IMR-90 (cell line): ENCODE measurements at regions not wholly inside any gene's neighbourhood (a gene's known extent, or its start where the extent isn't known, plus 50 kb on each side); places are given as distances from the start of the nearest gene placed in this dataset.

Experiments
- ATAC-seq: fragments of 200-7000 bp; cut with Tn5 transposase; 2 replicates; pipeline ENCODE4 v1.9.1; 2020; ENCODE audit warnings: low read depth, mild to moderate bottlenecking, moderate library complexity
- BruUV-seq: library from RNA; stranded (reverse); fragments of 400-500 nt; replicated peaks from 2 replicates; lab custom pipeline; 2021; lab: Mats Ljungman, UMichigan
- CTCF ChIA-PET: fragments of 300-600 bp; formaldehyde crosslinking; extraction: SDS; loops from one replicate; lab custom pipeline; 2021; ENCODE audit warnings: antibody characterized with exemption; lab: Yijun Ruan, JAX
- POLR2A ChIA-PET: fragments of 300-600 bp; sonication (Branson Sonifier 250); formaldehyde crosslinking; loops from one replicate; lab custom pipeline; 2022; ENCODE audit warnings: antibody characterized with exemption; ENCODE audit not compliant: unreplicated experiment; lab: Charles Lee
- DNase-seq: peaks from one replicate; pipeline ENCODE4 v3.0.0; 2013
- H2AFZ ChIP-seq: replicated peaks from 2 replicates; pipeline ENCODE3; 2013; ENCODE audit warnings: low read length, mild to moderate bottlenecking; ENCODE audit not compliant: poor library complexity
- H2AK5ac ChIP-seq: 2 replicates; pipeline ENCODE4 v1.6.1; 2013; ENCODE audit warnings: low read depth, low read length, inconsistent platforms
- H2AK9ac ChIP-seq: replicated peaks from 2 replicates; pipeline ENCODE3; 2013; ENCODE audit warnings: mild to moderate bottlenecking, low read depth, low read length, moderate library complexity; ENCODE audit not compliant: poor library complexity
- H2BK120ac ChIP-seq: 2 replicates; pipeline ENCODE4 v1.6.1; 2013; ENCODE audit warnings: low read depth, low read length, inconsistent platforms
- H2BK15ac ChIP-seq: 3 replicates; pipeline ENCODE4 v1.6.1; 2013; ENCODE audit warnings: low read depth, low read length, inconsistent platforms
- H2BK20ac ChIP-seq: 2 replicates; pipeline ENCODE4 v1.6.1; 2013; ENCODE audit warnings: low read depth, mild to moderate bottlenecking, inconsistent platforms, low read length, moderate library complexity
- H2BK5ac ChIP-seq: 2 replicates; pipeline ENCODE4 v1.6.1; 2013; ENCODE audit warnings: mild to moderate bottlenecking, low read depth, low read length, inconsistent platforms; ENCODE audit not compliant: poor library complexity, severe bottlenecking
- H3K14ac ChIP-seq: replicated peaks from 2 replicates; pipeline ENCODE4 v1.6.1; 2013; ENCODE audit warnings: low read depth, low read length, inconsistent platforms
- H3K18ac ChIP-seq: 2 replicates; pipeline ENCODE4 v1.6.1; 2013; ENCODE audit warnings: low read depth, low read length, control low read depth
- H3K23ac ChIP-seq: 2 replicates; pipeline ENCODE4 v1.6.1; 2013; ENCODE audit warnings: low read depth, low read length, inconsistent platforms
- H3K27ac ChIP-seq: 2 replicates; pipeline ENCODE4 v1.5.1; 2013; ENCODE audit warnings: mild to moderate bottlenecking, control low read depth, low read length; ENCODE audit not compliant: insufficient read depth
- H3K27me3 ChIP-seq: 2 replicates; pipeline ENCODE4 v1.6.1; 2013; ENCODE audit warnings: low read length; ENCODE audit not compliant: control insufficient read depth, insufficient read depth
- H3K36me3 ChIP-seq: 2 replicates; pipeline ENCODE4 v1.6.1; 2013; ENCODE audit warnings: low read length, mixed read lengths; ENCODE audit not compliant: control insufficient read depth, insufficient read depth
- H3K4ac ChIP-seq: 2 replicates; pipeline ENCODE4 v1.6.1; 2013; ENCODE audit warnings: low read depth, low read length, inconsistent platforms
- H3K4me1 ChIP-seq: 2 replicates; pipeline ENCODE4 v1.6.1; 2013; ENCODE audit warnings: low read length, mixed read lengths; ENCODE audit not compliant: control insufficient read depth, insufficient read depth
- H3K4me2 ChIP-seq: 2 replicates; pipeline ENCODE4 v1.6.1; 2013; ENCODE audit warnings: low read depth, mild to moderate bottlenecking, control low read depth, low read length, moderate library complexity
- H3K4me3 ChIP-seq: 2 replicates; pipeline ENCODE4 v1.5.1; 2013; ENCODE audit warnings: low read depth, mild to moderate bottlenecking, control low read depth, low read length, moderate library complexity; ENCODE audit not compliant: insufficient read depth
- H3K56ac ChIP-seq: 2 replicates; pipeline ENCODE4 v1.6.1; 2013; ENCODE audit warnings: low read length, inconsistent platforms; ENCODE audit not compliant: insufficient read depth; ENCODE audit errors: extremely low read depth
- H3K79me1 ChIP-seq, 2 experiments: 2 replicates each; pipeline ENCODE4 v1.6.1; 2013; ENCODE audit warnings: low read length in 2 of 2, inconsistent platforms in 1 of 2, low read depth in 1 of 2
- H3K9ac ChIP-seq: 2 replicates; pipeline ENCODE4 v1.6.1; 2013; ENCODE audit warnings: low read depth, low read length, control low read depth
- H3K9me1 ChIP-seq: 2 replicates; pipeline ENCODE4 v1.6.1; 2013; ENCODE audit warnings: low read length, inconsistent platforms; ENCODE audit not compliant: insufficient read depth
- H3K9me3 ChIP-seq: 2 replicates; pipeline ENCODE4 v1.6.1; 2013; ENCODE audit warnings: low read length; ENCODE audit not compliant: control insufficient read depth, insufficient read depth
- H4K20me1 ChIP-seq: 2 replicates; pipeline ENCODE4 v1.6.1; 2013; ENCODE audit warnings: low read length, inconsistent platforms; ENCODE audit not compliant: insufficient read depth
- H4K5ac ChIP-seq: 2 replicates; pipeline ENCODE4 v1.6.1; 2013; ENCODE audit warnings: mild to moderate bottlenecking, low read depth, low read length, control low read depth
- H4K8ac ChIP-seq, 2 experiments: 2 replicates each; pipeline ENCODE4 v1.6.1; 2013; ENCODE audit warnings: low read depth in 2 of 2, low read length in 2 of 2, control low read depth in 1 of 2, inconsistent platforms in 1 of 2
- H4K91ac ChIP-seq: 2 replicates; pipeline ENCODE4 v1.6.1; 2013; ENCODE audit warnings: low read depth, low read length, inconsistent platforms; ENCODE audit not compliant: insufficient read depth
- BHLHE40 ChIP-seq: fragments of 150-350 bp; IDR thresholded peaks from 2 replicates; pipeline ENCODE4 v1.6.1; 2016; ENCODE audit warnings: mild to moderate bottlenecking, low read depth, low read length
- CEBPB ChIP-seq: IDR thresholded peaks from 2 replicates; pipeline ENCODE4 v1.6.1; 2012; ENCODE audit warnings: low read depth, low read length, improper control_type of control experiment
- CHD1 ChIP-seq: IDR thresholded peaks from 2 replicates; pipeline ENCODE4 v1.6.1; 2012; ENCODE audit warnings: low read depth, low read length, improper control_type of control experiment
- FOS ChIP-seq: fragments of 150-350 bp; IDR thresholded peaks from 2 replicates; pipeline ENCODE4 v1.6.1; 2016; ENCODE audit warnings: low read depth, low read length
- MAFK ChIP-seq: IDR thresholded peaks from 2 replicates; pipeline ENCODE4 v1.6.1; 2012; ENCODE audit warnings: low read depth, low read length, improper control_type of control experiment
- MAZ ChIP-seq: IDR thresholded peaks from 2 replicates; pipeline ENCODE4 v1.6.1; 2012; ENCODE audit warnings: low read depth, mild to moderate bottlenecking, low read length, improper control_type of control experiment, moderate library complexity, borderline replicate concordance
- MXI1 ChIP-seq: IDR thresholded peaks from 2 replicates; pipeline ENCODE4 v1.6.1; 2012; ENCODE audit warnings: low read depth, mild to moderate bottlenecking, low read length, moderate library complexity, borderline replicate concordance
- NFE2L2 ChIP-seq: fragments of 150-350 bp; IDR thresholded peaks from 2 replicates; pipeline ENCODE4 v1.6.1; 2016; ENCODE audit warnings: low read depth, mild to moderate bottlenecking, low read length
- POLR2A ChIP-seq: IDR thresholded peaks from 2 replicates; pipeline ENCODE4 v1.6.1; 2012; ENCODE audit warnings: mild to moderate bottlenecking, low read depth, low read length
- RAD21 ChIP-seq: IDR thresholded peaks from 2 replicates; pipeline ENCODE4 v1.6.1; 2012; ENCODE audit warnings: low read length, improper control_type of control experiment
- RCOR1 ChIP-seq: IDR thresholded peaks from 2 replicates; pipeline ENCODE4 v1.6.1; 2012; ENCODE audit warnings: mild to moderate bottlenecking, low read length, improper control_type of control experiment; ENCODE audit not compliant: insufficient replicate concordance
- RFX5 ChIP-seq: IDR thresholded peaks from 2 replicates; pipeline ENCODE4 v1.8.0; 2012; ENCODE audit warnings: low read depth, mild to moderate bottlenecking, low read length, moderate library complexity
- SMC3 ChIP-seq: fragments of 150-350 bp; IDR thresholded peaks from 2 replicates; pipeline ENCODE4 v1.6.1; 2016; ENCODE audit warnings: low read depth, mild to moderate bottlenecking, antibody characterized with exemption, low read length, moderate library complexity
- WGBS, 2 experiments: methylation state at CpG; one replicate each; pipeline versions ENCODE4 v1.1.5 to v1.1.7; 2013; ENCODE audit warnings: missing lambda C conversion rate in 2 of 2; ENCODE audit not compliant: insufficient read length in 1 of 2; ENCODE audit errors: extremely low coverage in 2 of 2; 5-methylcytosine and 5-hydroxymethylcytosine counted together
- dilution Hi-C: fragments of 300-500 bp; cut with HindIII; formaldehyde crosslinking; loops from one replicate; pipeline ENCODE4 v1.14.3; 2018; ENCODE audit warnings: low sequenced_read_pairs; ENCODE audit not compliant: unreplicated experiment
- in situ Hi-C: fragments of 300-500 bp; cut with MboI; formaldehyde crosslinking; loops from 3 replicates; pipeline ENCODE4 v1.14.3; 2019; ENCODE audit warnings: low sequenced_read_pairs, inconsistent platforms, mixed read lengths
- intact Hi-C: fragments of 100-400 bp; cut with micrococcal nuclease; formaldehyde crosslinking; loops from 2 replicates; pipeline ENCODE4 v1.10.0; 2022
- TF ChIP-seq, protein P1 (sequence below): fragments of 150-350 bp; IDR thresholded peaks from 2 replicates; pipeline ENCODE4 v1.6.1; 2017; ENCODE audit warnings: mild to moderate bottlenecking, antibody characterized with exemption, low read length, low read depth
- TF ChIP-seq, protein P2 (sequence below): conservative IDR thresholded peaks from 2 replicates; pipeline ENCODE4 v1.5.1; 2012; ENCODE audit warnings: mild to moderate bottlenecking, low read depth, low read length, improper control_type of control experiment
- TF ChIP-seq, protein P3 (sequence below): fragments of 150-350 bp; IDR thresholded peaks from 2 replicates; pipeline ENCODE4 v1.6.1; 2016; ENCODE audit warnings: low read depth, mild to moderate bottlenecking, low read length, moderate library complexity, borderline replicate concordance

DNA sequence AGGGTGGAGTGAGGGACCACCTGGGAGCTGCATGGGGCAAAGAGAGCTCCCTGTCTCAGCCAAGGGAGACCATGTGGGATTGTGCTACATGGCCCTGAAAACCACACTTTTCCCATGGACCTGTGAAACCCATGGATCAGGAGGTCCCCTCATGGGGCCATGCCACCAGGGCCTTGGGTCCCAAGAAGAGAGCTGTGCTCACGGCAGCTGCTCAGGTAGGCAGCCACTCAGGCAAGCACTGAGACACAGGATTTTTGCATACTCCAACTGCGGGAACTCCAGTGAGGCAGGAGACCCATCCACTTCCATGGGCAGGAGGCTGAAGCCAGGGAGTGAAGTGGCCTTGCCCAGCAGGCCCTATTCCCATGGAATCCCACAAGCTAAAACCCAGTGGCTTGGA, 190.0 kb downstream of the KCNA4 start:
- Histone ChIP-seq H3K9ac (no peak overlapping the region), H4K91ac (no peak overlapping the region), H4K5ac (no peak overlapping the region), H3K4me1 (no peaks in the 10 kb centered on the region), H3K27ac (no peak overlapping the region), H2AFZ (no peak overlapping the region), H3K9me3 (peaks cover 9% of the 10 kb centered on the region), H3K4me2 (no peak overlapping the region), H2BK15ac (no peak overlapping the region), H4K20me1 (no peaks in the 10 kb centered on the region), H2BK120ac (no peak overlapping the region), H2AK5ac (no peak overlapping the region), H3K18ac (no peak overlapping the region), H3K9me1 (no peaks in the 10 kb centered on the region), H3K4ac (no peak overlapping the region), H3K14ac (no peak overlapping the region), H3K36me3 (no peaks in the 10 kb centered on the region), H3K27me3 (no peaks in the 10 kb centered on the region), H3K79me1 (no peaks in the 10 kb centered on the region), H2BK5ac (no peak overlapping the region), H3K4me3 (no peak overlapping the region), H3K23ac (no peak overlapping the region), H4K8ac (no peak overlapping the region), H3K56ac (no peak overlapping the region), H2AK9ac (no peak overlapping the region), H2BK20ac (no peak overlapping the region)
- dilution Hi-C loops (no loop called here), in situ Hi-C loops (no loop called here), intact Hi-C loops (no loop called here)
- WGBS, 2 experiments = 67% methylated on average over 1 of the region's 2 CpGs; no CpG with 5 or more reads in 1 of the 2 experiments
- TF ChIP-seq MXI1 (no peak), RCOR1 (no peak), CEBPB (no peak), MAZ (no peak), MAFK (no peak), CHD1 (no peak), POLR2A (no peak), BHLHE40 (no peak), RAD21 (no peak), FOS (no peak), NFE2L2 (no peak), SMC3 (no peak), RFX5 (no peak)
- TF ChIP-seq, protein P1, sequence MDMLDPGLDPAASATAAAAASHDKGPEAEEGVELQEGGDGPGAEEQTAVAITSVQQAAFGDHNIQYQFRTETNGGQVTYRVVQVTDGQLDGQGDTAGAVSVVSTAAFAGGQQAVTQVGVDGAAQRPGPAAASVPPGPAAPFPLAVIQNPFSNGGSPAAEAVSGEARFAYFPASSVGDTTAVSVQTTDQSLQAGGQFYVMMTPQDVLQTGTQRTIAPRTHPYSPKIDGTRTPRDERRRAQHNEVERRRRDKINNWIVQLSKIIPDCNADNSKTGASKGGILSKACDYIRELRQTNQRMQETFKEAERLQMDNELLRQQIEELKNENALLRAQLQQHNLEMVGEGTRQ = no peak
- TF ChIP-seq, protein P2, sequence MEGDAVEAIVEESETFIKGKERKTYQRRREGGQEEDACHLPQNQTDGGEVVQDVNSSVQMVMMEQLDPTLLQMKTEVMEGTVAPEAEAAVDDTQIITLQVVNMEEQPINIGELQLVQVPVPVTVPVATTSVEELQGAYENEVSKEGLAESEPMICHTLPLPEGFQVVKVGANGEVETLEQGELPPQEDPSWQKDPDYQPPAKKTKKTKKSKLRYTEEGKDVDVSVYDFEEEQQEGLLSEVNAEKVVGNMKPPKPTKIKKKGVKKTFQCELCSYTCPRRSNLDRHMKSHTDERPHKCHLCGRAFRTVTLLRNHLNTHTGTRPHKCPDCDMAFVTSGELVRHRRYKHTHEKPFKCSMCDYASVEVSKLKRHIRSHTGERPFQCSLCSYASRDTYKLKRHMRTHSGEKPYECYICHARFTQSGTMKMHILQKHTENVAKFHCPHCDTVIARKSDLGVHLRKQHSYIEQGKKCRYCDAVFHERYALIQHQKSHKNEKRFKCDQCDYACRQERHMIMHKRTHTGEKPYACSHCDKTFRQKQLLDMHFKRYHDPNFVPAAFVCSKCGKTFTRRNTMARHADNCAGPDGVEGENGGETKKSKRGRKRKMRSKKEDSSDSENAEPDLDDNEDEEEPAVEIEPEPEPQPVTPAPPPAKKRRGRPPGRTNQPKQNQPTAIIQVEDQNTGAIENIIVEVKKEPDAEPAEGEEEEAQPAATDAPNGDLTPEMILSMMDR = no peak
- TF ChIP-seq, protein P3, sequence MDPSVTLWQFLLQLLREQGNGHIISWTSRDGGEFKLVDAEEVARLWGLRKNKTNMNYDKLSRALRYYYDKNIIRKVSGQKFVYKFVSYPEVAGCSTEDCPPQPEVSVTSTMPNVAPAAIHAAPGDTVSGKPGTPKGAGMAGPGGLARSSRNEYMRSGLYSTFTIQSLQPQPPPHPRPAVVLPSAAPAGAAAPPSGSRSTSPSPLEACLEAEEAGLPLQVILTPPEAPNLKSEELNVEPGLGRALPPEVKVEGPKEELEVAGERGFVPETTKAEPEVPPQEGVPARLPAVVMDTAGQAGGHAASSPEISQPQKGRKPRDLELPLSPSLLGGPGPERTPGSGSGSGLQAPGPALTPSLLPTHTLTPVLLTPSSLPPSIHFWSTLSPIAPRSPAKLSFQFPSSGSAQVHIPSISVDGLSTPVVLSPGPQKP = no peak
- POLR2A ChIA-PET = no interaction called here
- BruUV-seq = no TSS peak
- ATAC-seq (no peak), DNase-seq (no peak)
- CTCF ChIA-PET = no interaction called here
